Ectodermal cell (in vitro differentiated cells): ENCODE measurements at regions not wholly inside any gene's neighbourhood (a gene's known extent, or its start where the extent isn't known, plus 50 kb on each side); places are given as distances from the start of the nearest gene placed in this dataset.

ENCODE experiments used
- H3K27ac ChIP-seq: 2 replicates; pipeline ENCODE4 v1.7.0; 2013; ENCODE audit warnings: mild to moderate bottlenecking, low read depth, low read length; ENCODE audit not compliant: insufficient read depth, poor library complexity, severe bottlenecking
- H3K27me3 ChIP-seq: 2 replicates; pipeline ENCODE4 v1.7.0; 2013; ENCODE audit warnings: mild to moderate bottlenecking, low read length; ENCODE audit not compliant: insufficient read depth, control insufficient read depth, poor library complexity, severe bottlenecking
- H3K36me3 ChIP-seq: one replicate; pipeline ENCODE4 v1.7.0; 2013; ENCODE audit warnings: low read length; ENCODE audit not compliant: control insufficient read depth, insufficient read depth
- H3K4me1 ChIP-seq: one replicate; pipeline ENCODE4 v1.7.0; 2013; ENCODE audit warnings: low read length; ENCODE audit not compliant: control insufficient read depth, insufficient read depth
- H3K4me3 ChIP-seq: 2 replicates; pipeline ENCODE4 v1.7.0; 2013; ENCODE audit warnings: low read depth, low read length, control low read depth; ENCODE audit not compliant: insufficient read depth
- H3K9me3 ChIP-seq: 2 replicates; pipeline ENCODE4 v1.7.0; 2013; ENCODE audit warnings: mild to moderate bottlenecking, low read length, moderate library complexity; ENCODE audit not compliant: control insufficient read depth
- WGBS, 2 experiments: methylation state at CpG; one replicate each; pipeline ENCODE4 v1.1.7; 2013; ENCODE audit warnings: missing lambda C conversion rate in 2 of 2; 5-methylcytosine and 5-hydroxymethylcytosine counted together

- no peaks in the 10 kb centered on the region for H3K36me3 ChIP-seq
- H3K9me3 ChIP-seq = no peaks in the 10 kb centered on the region
- 90 to 96% methylated on average over 2 of the region's 2 CpGs for WGBS, 2 experiments
- no peaks in the 10 kb centered on the region for H3K27me3 ChIP-seq
- no peak overlapping the region for H3K27ac ChIP-seq
- no peaks in the 10 kb centered on the region for H3K4me1 ChIP-seq
- no peak overlapping the region for H3K4me3 ChIP-seq
Observed at GRCh38 chr2:104163611-104164130, 690.2 kb upstream of the POU3F3 start.

- Histone ChIP-seq H3K4me3 (no peak overlapping the region), H3K27me3 (no peaks in the 10 kb centered on the region), H3K27ac (no peak overlapping the region), H3K4me1 (no peaks in the 10 kb centered on the region), H3K36me3 (no peaks in the 10 kb centered on the region), H3K9me3 (no peaks in the 10 kb centered on the region)
- 70 to 75% methylated on average over 7 of the region's 7 CpGs for WGBS, 2 experiments
Observed at GRCh38 chr2:104164721-104165252, 689.1 kb upstream of the POU3F3 start.

GRCh38 chr2:104177179-104177578 is 676.7 kb upstream of the POU3F3 start:
- no peaks in the 10 kb centered on the region for H3K9me3 ChIP-seq
- H3K4me1 ChIP-seq = no peaks in the 10 kb centered on the region
- H3K36me3 ChIP-seq = no peaks in the 10 kb centered on the region
- WGBS, 2 experiments = 93 to 100% methylated on average over 1 of the region's 1 CpG
- no peak overlapping the region for H3K27ac ChIP-seq
- no peaks in the 10 kb centered on the region for H3K27me3 ChIP-seq
- no peak overlapping the region for H3K4me3 ChIP-seq

- Histone ChIP-seq H3K27me3 (no peaks in the 10 kb centered on the region), H3K4me3 (no peak overlapping the region), H3K27ac (no peak overlapping the region), H3K9me3 (no peaks in the 10 kb centered on the region), H3K4me1 (no peaks in the 10 kb centered on the region), H3K36me3 (no peaks in the 10 kb centered on the region)
- 100% methylated on average over 1 of the region's 1 CpG; no CpG with 5 or more reads in 1 of the 2 experiments for WGBS, 2 experiments
Observed at GRCh38 chr2:104179644-104180043, 674.3 kb upstream of the POU3F3 start.

- Histone ChIP-seq H3K9me3 (no peaks in the 10 kb centered on the region), H3K27ac (no peak overlapping the region), H3K36me3 (no peaks in the 10 kb centered on the region), H3K4me1 (no peaks in the 10 kb centered on the region), H3K4me3 (no peak overlapping the region), H3K27me3 (no peaks in the 10 kb centered on the region)
- WGBS, 2 experiments = 88 to 92% methylated on average over 2 of the region's 2 CpGs
Observed at GRCh38 chr2:104200533-104201168, 653.3 kb upstream of the POU3F3 start.

- Histone ChIP-seq H3K4me1 (peaks cover 18% of the 10 kb centered on the region), H3K36me3 (no peaks in the 10 kb centered on the region), H3K4me3 (no peak overlapping the region), H3K27ac (no peak overlapping the region), H3K27me3 (no peaks in the 10 kb centered on the region), H3K9me3 (no peaks in the 10 kb centered on the region)
- 36 to 48% methylated on average over 8 of the region's 8 CpGs for WGBS, 2 experiments
Observed at GRCh38 chr2:104213758-104214157, 640.2 kb upstream of the POU3F3 start.

GRCh38 chr2:104215269-104216161 is 638.4 kb upstream of the POU3F3 start:
- Histone ChIP-seq H3K36me3 (no peaks in the 10 kb centered on the region), H3K27ac (no peak overlapping the region), H3K27me3 (no peaks in the 10 kb centered on the region), H3K4me3 (no peak overlapping the region), H3K4me1 (peaks cover 18% of the 10 kb centered on the region), H3K9me3 (no peaks in the 10 kb centered on the region)
- WGBS, 2 experiments = 20 to 24% methylated on average over 14 of the region's 14 CpGs

- H3K36me3 ChIP-seq = no peaks in the 10 kb centered on the region
- no peak overlapping the region for H3K27ac ChIP-seq
- 94% methylated on average over 1 of the region's 1 CpG for WGBS, 2 experiments
- no peaks in the 10 kb centered on the region for H3K9me3 ChIP-seq
- no peaks in the 10 kb centered on the region for H3K27me3 ChIP-seq
- H3K4me3 ChIP-seq = no peak overlapping the region
- H3K4me1 ChIP-seq = no peaks in the 10 kb centered on the region
Observed at GRCh38 chr2:104233591-104233990, 620.3 kb upstream of the POU3F3 start.

- Histone ChIP-seq H3K4me3 (no peak overlapping the region), H3K9me3 (no peaks in the 10 kb centered on the region), H3K4me1 (no peaks in the 10 kb centered on the region), H3K27me3 (no peaks in the 10 kb centered on the region), H3K36me3 (no peaks in the 10 kb centered on the region), H3K27ac (no peak overlapping the region)
- WGBS, 2 experiments = 93 to 98% methylated on average over 4 to 5 of the region's 5 CpGs
Observed at GRCh38 chr2:104236491-104236890, 617.4 kb upstream of the POU3F3 start.

- Histone ChIP-seq H3K4me3 (no peak overlapping the region), H3K27ac (no peak overlapping the region), H3K27me3 (no peaks in the 10 kb centered on the region)
Observed at GRCh38 chr2:104240984-104241383, 612.9 kb upstream of the POU3F3 start.

More at GRCh38 chr2:104240984-104241383, 612.9 kb upstream of the POU3F3 start:
- H3K9me3 ChIP-seq = no peaks in the 10 kb centered on the region
- H3K36me3 ChIP-seq = no peaks in the 10 kb centered on the region
- no peaks in the 10 kb centered on the region for H3K4me1 ChIP-seq
